Hepatocyte (in vitro differentiated cells): ENCODE measurements at regions not wholly inside any gene's neighbourhood (a gene's known extent, or its start where the extent isn't known, plus 50 kb on each side); places are given as distances from the start of the nearest gene placed in this dataset.

Experiments used
- DNase-seq: peaks from one replicate; pipeline ENCODE4 v3.0.0-alpha.2; 2016; ENCODE audit warnings: low spot score
- H2AFZ ChIP-seq: fragments of 200-600 bp; sonication (generic); 2 replicates; pipeline ENCODE4 v1.6.0; 2016; ENCODE audit warnings: antibody characterized with exemption, mild to moderate bottlenecking
- H3K27ac ChIP-seq: fragments of 200-600 bp; sonication (generic); 2 replicates; pipeline ENCODE4 v1.5.1; 2016; ENCODE audit warnings: mild to moderate bottlenecking
- H3K27me3 ChIP-seq: fragments of 200-600 bp; sonication (generic); 2 replicates; pipeline ENCODE4 v1.6.1; 2016
- H3K36me3 ChIP-seq: fragments of 200-600 bp; sonication (generic); replicated peaks from 2 replicates; pipeline ENCODE4 v1.5.1; 2016; ENCODE audit warnings: low read depth; ENCODE audit not compliant: insufficient read depth
- H3K4me1 ChIP-seq: fragments of 200-600 bp; sonication (generic); 2 replicates; pipeline ENCODE4 v1.5.1; 2016; ENCODE audit warnings: mild to moderate bottlenecking, moderate library complexity; ENCODE audit not compliant: insufficient read depth
- H3K4me2 ChIP-seq: fragments of 200-600 bp; sonication (generic); 2 replicates; pipeline ENCODE4 v1.6.0; 2016
- H3K4me3 ChIP-seq: fragments of 200-600 bp; sonication (generic); 2 replicates; pipeline ENCODE4 v1.5.1; 2016; ENCODE audit warnings: mild to moderate bottlenecking
- H3K79me2 ChIP-seq: fragments of 200-600 bp; sonication (generic); 2 replicates; pipeline ENCODE4 v1.6.0; 2017; ENCODE audit warnings: mild to moderate bottlenecking
- H3K9me2 ChIP-seq: fragments of 200-600 bp; sonication (generic); replicated peaks from 2 replicates; pipeline ENCODE4 v1.6.0; 2017; ENCODE audit warnings: mild to moderate bottlenecking; ENCODE audit not compliant: insufficient read depth
- H3K9me3 ChIP-seq: fragments of 200-600 bp; sonication (generic); 2 replicates; pipeline ENCODE4 v1.5.1; 2016; ENCODE audit warnings: low read depth, mild to moderate bottlenecking
- H4K20me1 ChIP-seq: fragments of 200-600 bp; sonication (generic); 2 replicates; pipeline ENCODE4 v1.6.0; 2016; ENCODE audit warnings: mild to moderate bottlenecking; ENCODE audit not compliant: insufficient read depth, poor library complexity, severe bottlenecking
- CTCF ChIP-seq: fragments of 200-600 bp; sonication (generic); IDR thresholded peaks from 2 replicates; pipeline ENCODE4 v1.5.1; 2016; ENCODE audit warnings: antibody characterized with exemption, mild to moderate bottlenecking; ENCODE audit not compliant: poor library complexity
- EZH2 ChIP-seq: fragments of 200-600 bp; sonication (generic); IDR thresholded peaks from 2 replicates; pipeline ENCODE4 v1.6.1; 2016; ENCODE audit warnings: antibody characterized with exemption, mild to moderate bottlenecking, borderline replicate concordance
- EZH2phosphoT487 ChIP-seq: fragments of 200-600 bp; sonication (generic); IDR thresholded peaks from one replicate; pipeline ENCODE4 v1.6.1; 2018; ENCODE audit warnings: antibody characterized with exemption, mild to moderate bottlenecking, low read depth, moderate library complexity; ENCODE audit not compliant: unreplicated experiment, severe bottlenecking
- WGBS: methylation state at CpG from one replicate; pipeline ENCODE4 v1.1.6; 2016; ENCODE audit warnings: low lambda C conversion rate; ENCODE audit errors: missing lambda C conversion rate; 5-methylcytosine and 5-hydroxymethylcytosine counted together

DNA sequence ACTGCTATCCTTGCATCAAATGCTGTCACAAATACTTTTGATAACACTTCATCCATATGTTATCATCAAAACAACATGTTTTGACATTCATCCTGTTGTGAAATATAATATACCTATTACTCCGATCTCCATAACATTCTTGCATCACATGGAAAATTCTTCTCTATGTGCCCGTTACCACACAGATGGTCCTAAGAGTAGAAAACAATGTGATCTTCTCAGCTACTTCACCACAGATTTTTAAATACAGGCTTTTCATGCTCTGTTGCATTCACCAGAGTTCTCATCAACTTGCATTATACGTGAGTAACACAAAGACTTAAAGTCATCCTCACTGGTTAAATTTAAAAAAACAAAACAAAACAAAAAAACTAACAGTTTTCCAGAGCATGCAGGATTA, 1603.3 kb upstream of the ZEB2 start:
- H4K20me1 ChIP-seq, result no peaks in the 10 kb centered on the region
- no peak overlapping the region for H3K4me3 ChIP-seq
- TF ChIP-seq EZH2 (no peak), EZH2phosphoT487 (no peak), CTCF (no peak)
- no peaks in the 10 kb centered on the region for H3K9me3 ChIP-seq
- no peak for DNase-seq
- no peaks in the 10 kb centered on the region for H3K79me2 ChIP-seq
- 86% methylated on average over 3 of the region's 3 CpGs for WGBS
- H3K27me3 ChIP-seq, result no peaks in the 10 kb centered on the region
- H3K27ac ChIP-seq, result no peak overlapping the region
- H3K4me1 ChIP-seq, result no peaks in the 10 kb centered on the region
- no peak overlapping the region for H3K4me2 ChIP-seq
- H2AFZ ChIP-seq, result no peak overlapping the region
- H3K36me3 ChIP-seq, result no peaks in the 10 kb centered on the region
- no peaks in the 10 kb centered on the region for H3K9me2 ChIP-seq

- Histone ChIP-seq H4K20me1 (no peaks in the 10 kb centered on the region), H3K36me3 (no peaks in the 10 kb centered on the region), H3K27ac (no peak overlapping the region), H3K4me1 (no peaks in the 10 kb centered on the region), H3K4me2 (no peak overlapping the region), H3K9me2 (no peaks in the 10 kb centered on the region), H3K4me3 (no peak overlapping the region), H3K27me3 (no peaks in the 10 kb centered on the region), H3K9me3 (no peaks in the 10 kb centered on the region), H3K79me2 (no peaks in the 10 kb centered on the region), H2AFZ (no peak overlapping the region)
- peak; percentile 1 for DNase-seq
- TF ChIP-seq CTCF (no peak), EZH2 (no peak), EZH2phosphoT487 (no peak)
- 76% methylated on average over 3 of the region's 3 CpGs for WGBS
These were observed 1599.7 kb upstream of the ZEB2 start for GRCh38 chr2:146119586-146119985.

- no peak for DNase-seq
- WGBS, result no CpG with 5 or more reads among the region's 3 CpGs
These were observed 1589.1 kb upstream of the ZEB2 start for GRCh38 chr2:146108993-146109392.

More at GRCh38 chr2:146108993-146109392, 1589.1 kb upstream of the ZEB2 start:
- Histone ChIP-seq H3K27me3 (no peaks in the 10 kb centered on the region), H3K36me3 (no peaks in the 10 kb centered on the region), H2AFZ (no peak overlapping the region), H3K9me2 (no peaks in the 10 kb centered on the region), H3K4me2 (no peak overlapping the region), H3K9me3 (no peaks in the 10 kb centered on the region), H4K20me1 (no peaks in the 10 kb centered on the region), H3K79me2 (no peaks in the 10 kb centered on the region), H3K4me1 (no peaks in the 10 kb centered on the region), H3K27ac (no peak overlapping the region), H3K4me3 (no peak overlapping the region)
- no peak for TF ChIP-seq CTCF
- no peak for TF ChIP-seq EZH2
- no peak for TF ChIP-seq EZH2phosphoT487
